Fibroblast of lung (primary cell): ENCODE measurements at regions not wholly inside any gene's neighbourhood (a gene's known extent, or its start where the extent isn't known, plus 50 kb on each side); places are given as distances from the start of the nearest gene placed in this dataset.

Experiments
- DNase-seq, 2 donors: peaks; one replicate each; pipeline versions ENCODE4 v3.0.0 to v3.0.0-alpha.2; 2010; ENCODE audit warnings: low read depth in 2 of 2
- H2AFZ ChIP-seq: 2 replicates; pipeline ENCODE4 v1.5.1; 2012; ENCODE audit warnings: low read length, control low read depth, inconsistent platforms
- H3K27ac ChIP-seq: 2 replicates; pipeline ENCODE4 v1.5.1; 2011; ENCODE audit warnings: low read length, control low read depth; ENCODE audit not compliant: insufficient read depth
- H3K27me3 ChIP-seq: 2 replicates; pipeline ENCODE4 v1.5.1; 2011; ENCODE audit warnings: mild to moderate bottlenecking, low read length; ENCODE audit not compliant: control insufficient read depth, insufficient read depth
- H3K36me3 ChIP-seq: 2 replicates; pipeline ENCODE4 v1.5.1; 2011; ENCODE audit warnings: low read length; ENCODE audit not compliant: control insufficient read depth, insufficient read depth
- H3K4me1 ChIP-seq: 2 replicates; pipeline ENCODE4 v1.5.1; 2011; ENCODE audit warnings: low read length; ENCODE audit not compliant: control insufficient read depth, insufficient read depth; ENCODE audit errors: extremely low read depth
- H3K4me2 ChIP-seq: 2 replicates; pipeline ENCODE4 v1.5.1; 2011; ENCODE audit warnings: low read length, control low read depth; ENCODE audit not compliant: insufficient read depth; ENCODE audit errors: extremely low read depth
- H3K4me3 ChIP-seq, 4 experiments: fragments of 200-600 bp in 1 of 4; sonication (generic) in 1 of 4; replicated peaks in 1 of 4; 2 replicates each; pipeline ENCODE4 v1.5.1; 2011 to 2016; ENCODE audit warnings: low read length in 4 of 4, low read depth in 3 of 4, mild to moderate bottlenecking in 3 of 4, control low read depth in 2 of 4, inconsistent platforms in 1 of 4, mixed read lengths in 1 of 4; ENCODE audit not compliant: insufficient read depth in 1 of 4; ENCODE audit errors: control extremely low read depth in 1 of 4
- H3K79me2 ChIP-seq: 2 replicates; pipeline ENCODE4 v1.5.1; 2012; ENCODE audit warnings: mild to moderate bottlenecking, low read length, inconsistent platforms; ENCODE audit not compliant: control insufficient read depth, insufficient read depth
- H3K9ac ChIP-seq: 2 replicates; pipeline ENCODE4 v1.5.1; 2011; ENCODE audit warnings: mild to moderate bottlenecking, low read length, control low read depth; ENCODE audit not compliant: insufficient read depth
- H3K9me3 ChIP-seq: 2 replicates; pipeline ENCODE4 v1.5.1; 2012; ENCODE audit warnings: low read depth, low read length; ENCODE audit not compliant: control insufficient read depth, insufficient read depth
- H4K20me1 ChIP-seq: 2 replicates; pipeline ENCODE4 v1.5.1; 2011; ENCODE audit warnings: low read length; ENCODE audit not compliant: control insufficient read depth, insufficient read depth; ENCODE audit errors: extremely low read depth
- CTCF ChIP-seq, 2 donors: IDR thresholded peaks in 1 of 2; conservative IDR thresholded peaks in 1 of 2; 1 replicate in 1 of 2; 2 replicates in 1 of 2; pipeline ENCODE4 v1.5.1; 2011 to 2012; ENCODE audit warnings: low read length in 2 of 2, control low read depth in 1 of 2, inconsistent platforms in 1 of 2, low read depth in 1 of 2, mild to moderate bottlenecking in 1 of 2
- EZH2 ChIP-seq: IDR thresholded peaks from 2 replicates; pipeline ENCODE4 v1.5.1; 2012; ENCODE audit warnings: low read length, control low read depth, mild to moderate bottlenecking; ENCODE audit errors: missing control alignments

GRCh38 chr5:74279244-74279643 is 361.3 kb downstream of the ENC1 start:
- Histone ChIP-seq H3K36me3 (no peaks in the 10 kb centered on the region), H3K27me3 (no peaks in the 10 kb centered on the region)

GRCh38 chr5:74277418-74277817 is 363.1 kb downstream of the ENC1 start:
- H3K4me2 ChIP-seq: no peak overlapping the region
- no peak overlapping the region for H3K4me3 ChIP-seq
- H3K4me1 ChIP-seq: no peaks in the 10 kb centered on the region
- H3K27ac ChIP-seq: no peak overlapping the region
- H4K20me1 ChIP-seq: no peaks in the 10 kb centered on the region
- H2AFZ ChIP-seq: no peak overlapping the region
- DNase-seq: no peak
- H3K36me3 ChIP-seq: no peaks in the 10 kb centered on the region
- no peak overlapping the region for H3K9ac ChIP-seq
- no peak for TF ChIP-seq EZH2
- TF ChIP-seq CTCF (conservative IDR thresholded peaks at IDR 0.05 in 1 of 2, IDR thresholded peaks at IDR 0.05 in 1 of 2; ENCODE audit: low read depth in 1 of 2, low read length in 2 of 2): no peak
- H3K27me3 ChIP-seq: no peaks in the 10 kb centered on the region
- H3K9me3 ChIP-seq: no peaks in the 10 kb centered on the region
- H3K79me2 ChIP-seq: no peaks in the 10 kb centered on the region

More at GRCh38 chr5:74279244-74279643, 361.3 kb downstream of the ENC1 start:
- Histone ChIP-seq H2AFZ (no peak overlapping the region), H3K4me2 (no peak overlapping the region), H3K9ac (no peak overlapping the region), H3K27ac (no peak overlapping the region), H3K4me3 (no peak overlapping the region), H3K4me1 (no peaks in the 10 kb centered on the region), H3K9me3 (no peaks in the 10 kb centered on the region), H3K79me2 (no peaks in the 10 kb centered on the region), H4K20me1 (no peaks in the 10 kb centered on the region)
- DNase-seq: no peak
- no peak for TF ChIP-seq EZH2
- no peak for TF ChIP-seq CTCF (conservative IDR thresholded peaks at IDR 0.05 in 1 of 2, IDR thresholded peaks at IDR 0.05 in 1 of 2; ENCODE audit: low read depth in 1 of 2, low read length in 2 of 2)

- no peaks in the 10 kb centered on the region for H3K4me1 ChIP-seq
- peak; percentile 17 to 53 for DNase-seq
Measured at GRCh38 chr5:74275171-74275992, 365.1 kb downstream of the ENC1 start.

More at GRCh38 chr5:74275171-74275992, 365.1 kb downstream of the ENC1 start:
- no peaks in the 10 kb centered on the region for H3K36me3 ChIP-seq
- no peak for TF ChIP-seq EZH2
- H4K20me1 ChIP-seq: no peaks in the 10 kb centered on the region
- no peaks in the 10 kb centered on the region for H3K9me3 ChIP-seq
- H3K4me3 ChIP-seq: no peak overlapping the region
- H2AFZ ChIP-seq: no peak overlapping the region
- no peak overlapping the region for H3K27ac ChIP-seq
- H3K4me2 ChIP-seq: no peak overlapping the region
- H3K27me3 ChIP-seq: no peaks in the 10 kb centered on the region
- H3K79me2 ChIP-seq: no peaks in the 10 kb centered on the region
- H3K9ac ChIP-seq: no peak overlapping the region
